Loucy (cell line): ENCODE measurements at regions not wholly inside any gene's neighbourhood (a gene's known extent, or its start where the extent isn't known, plus 50 kb on each side); places are given as distances from the start of the nearest gene placed in this dataset.

Source experiments
- CTCF ChIP-seq: fragments of 200-600 bp; sonication (generic); conservative IDR thresholded peaks from 2 replicates; pipeline ENCODE4 v1.5.1; 2014; ENCODE audit warnings: mild to moderate bottlenecking, antibody characterized with exemption, low read length
- EZH2phosphoT487 ChIP-seq: fragments of 200-600 bp; IDR thresholded peaks from 2 replicates; pipeline ENCODE4 v1.6.1; 2018; ENCODE audit warnings: antibody characterized with exemption, mild to moderate bottlenecking, moderate library complexity, borderline replicate concordance

DNA sequence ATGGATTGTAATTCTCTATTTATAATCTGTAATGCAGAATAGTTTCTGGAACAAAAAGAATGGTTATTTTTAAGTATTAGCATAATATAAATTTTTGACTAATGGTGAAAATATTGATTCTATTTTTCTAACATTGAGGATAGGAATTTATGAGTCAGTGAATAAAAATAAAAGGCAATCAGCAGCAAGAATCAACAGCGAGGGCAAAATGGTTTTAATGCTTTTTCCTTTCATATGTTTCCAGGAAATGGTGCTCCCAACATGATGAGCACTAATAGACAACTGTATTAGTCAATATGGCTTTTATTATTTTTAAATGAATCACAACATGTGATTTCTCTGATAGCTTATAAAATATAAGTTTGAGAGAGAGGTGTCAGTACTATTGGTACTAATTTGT, 90.7 kb upstream of the TFPI start:
- TF ChIP-seq CTCF (no peak), EZH2phosphoT487 (no peak)
